ENCODE measurements at regions not wholly inside any gene's neighbourhood (a gene's known extent, or its start where the extent isn't known, plus 50 kb on each side); places are given as distances from the start of the nearest gene placed in this dataset.
"Not testable (repeated sequence)": the region's sequence is repeated elsewhere in the genome, so short reads cannot be mapped to it uniquely, and the experiment has no call there.

DNA sequence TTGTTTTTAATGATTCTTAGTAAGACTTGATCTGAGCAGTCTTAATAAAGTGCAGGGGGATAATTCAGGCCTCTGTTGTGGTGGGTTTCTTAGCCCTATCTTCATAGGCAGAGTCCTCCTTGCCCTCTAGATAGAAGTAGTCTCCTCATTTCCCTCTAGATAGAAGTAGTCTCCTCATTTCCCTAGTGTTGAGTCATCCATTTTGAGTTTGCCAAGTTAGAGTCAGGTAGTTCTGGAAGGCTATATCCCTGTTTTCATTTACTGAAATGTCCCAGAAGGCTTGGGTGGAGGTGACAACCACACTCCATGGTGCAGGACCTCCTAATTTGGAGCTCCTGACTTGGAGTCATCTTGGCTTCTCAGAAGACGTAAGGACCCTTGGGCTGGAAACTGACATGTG, 384.6 kb downstream of the MLLT3 start:
- Histone ChIP-seq H3K36me3 (ENCODE audit: insufficient read depth, low read length) (no peaks in the 10 kb centered on the region), H3K4me1 (ENCODE audit: insufficient read depth, low read length) (no peaks in the 10 kb centered on the region), H3K9ac (ENCODE audit: low read length) (no peak overlapping the region), H3K9me3 (ENCODE audit: low read length) (no peaks in the 10 kb centered on the region), H3K27ac (ENCODE audit: low read depth, low read length) (no peak overlapping the region), H3K4me3 (ENCODE audit: low read depth in 1 of 2, low read length in 2 of 2) (no peak overlapping the region), H3K27me3 (ENCODE audit: control insufficient read depth in 1 of 2, insufficient read depth in 2 of 2, low read length in 2 of 2) (no peaks in the 10 kb centered on the region)

- Histone ChIP-seq H3K4me1 (ENCODE audit: insufficient read depth, low read length) (no peaks in the 10 kb centered on the region), H3K9me3 (ENCODE audit: low read length) (no peaks in the 10 kb centered on the region), H3K27ac (ENCODE audit: low read depth, low read length) (no peak overlapping the region), H3K27me3 (ENCODE audit: control insufficient read depth in 1 of 2, insufficient read depth in 2 of 2, low read length in 2 of 2) (no peaks in the 10 kb centered on the region), H3K36me3 (ENCODE audit: insufficient read depth, low read length) (no peaks in the 10 kb centered on the region), H3K4me3 (ENCODE audit: low read depth in 1 of 2, low read length in 2 of 2) (no peak overlapping the region), H3K9ac (ENCODE audit: low read length) (no peak overlapping the region)
Observed at GRCh38 chr9:20236676-20237075, 385.6 kb downstream of the MLLT3 start.

GRCh38 chr9:20235206-20235605, 387.1 kb downstream of the MLLT3 start:
- not testable (repeated sequence) for H3K4me1 ChIP-seq (ENCODE audit: insufficient read depth, low read length); H3K4me3 ChIP-seq (ENCODE audit: low read depth in 1 of 2, low read length in 2 of 2); H3K9me3 ChIP-seq (ENCODE audit: low read length); H3K9ac ChIP-seq (ENCODE audit: low read length); H3K36me3 ChIP-seq (ENCODE audit: insufficient read depth, low read length); H3K27ac ChIP-seq (ENCODE audit: low read depth, low read length); H3K27me3 ChIP-seq (ENCODE audit: control insufficient read depth in 1 of 2, insufficient read depth in 2 of 2, low read length in 2 of 2)

GRCh38 chr9:20228096-20228495, 394.2 kb downstream of the MLLT3 start:
- H3K9ac ChIP-seq (ENCODE audit: low read length), result no peak overlapping the region
- H3K27me3 ChIP-seq (ENCODE audit: control insufficient read depth in 1 of 2, insufficient read depth in 2 of 2, low read length in 2 of 2), result no peaks in the 10 kb centered on the region
- no peaks in the 10 kb centered on the region for H3K36me3 ChIP-seq (ENCODE audit: insufficient read depth, low read length)
- no peaks in the 10 kb centered on the region for H3K4me1 ChIP-seq (ENCODE audit: insufficient read depth, low read length)
- no peak overlapping the region for H3K27ac ChIP-seq (ENCODE audit: low read depth, low read length)
- no peaks in the 10 kb centered on the region for H3K9me3 ChIP-seq (ENCODE audit: low read length)
- no peak overlapping the region for H3K4me3 ChIP-seq (ENCODE audit: low read depth in 1 of 2, low read length in 2 of 2)

GRCh38 chr9:20227166-20227874, 395.0 kb downstream of the MLLT3 start:
- no peak overlapping the region for H3K27ac ChIP-seq (ENCODE audit: low read depth, low read length)
- H3K9ac ChIP-seq (ENCODE audit: low read length), result no peak overlapping the region
- no peaks in the 10 kb centered on the region for H3K4me1 ChIP-seq (ENCODE audit: insufficient read depth, low read length)
- H3K9me3 ChIP-seq (ENCODE audit: low read length), result no peaks in the 10 kb centered on the region
- H3K27me3 ChIP-seq (ENCODE audit: control insufficient read depth in 1 of 2, insufficient read depth in 2 of 2, low read length in 2 of 2), result no peaks in the 10 kb centered on the region
- no peaks in the 10 kb centered on the region for H3K36me3 ChIP-seq (ENCODE audit: insufficient read depth, low read length)
- H3K4me3 ChIP-seq (ENCODE audit: low read depth in 1 of 2, low read length in 2 of 2), result no peak overlapping the region

DNA sequence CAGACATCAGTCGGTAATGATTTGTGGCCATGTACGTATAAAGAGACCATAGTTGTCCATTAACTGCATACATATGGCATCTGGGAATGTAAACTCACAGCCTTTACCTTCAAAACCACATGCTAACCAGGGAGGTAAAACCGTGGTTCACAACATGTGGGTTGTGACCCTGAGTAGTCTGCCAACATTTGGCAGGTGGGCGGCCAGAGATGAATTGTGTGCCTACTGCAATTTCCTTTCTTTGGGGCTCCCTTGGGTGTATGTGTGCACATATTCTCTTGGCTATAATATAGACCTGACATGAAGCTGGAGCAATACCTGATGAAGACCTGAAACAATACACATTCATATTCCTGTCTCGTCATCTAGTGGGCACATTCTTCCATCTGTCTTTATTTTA, 396.0 kb downstream of the MLLT3 start:
- Histone ChIP-seq H3K4me1 (ENCODE audit: insufficient read depth, low read length) (no peaks in the 10 kb centered on the region), H3K9ac (ENCODE audit: low read length) (no peak overlapping the region), H3K27me3 (ENCODE audit: control insufficient read depth in 1 of 2, insufficient read depth in 2 of 2, low read length in 2 of 2) (no peaks in the 10 kb centered on the region), H3K27ac (ENCODE audit: low read depth, low read length) (no peak overlapping the region), H3K4me3 (ENCODE audit: low read depth in 1 of 2, low read length in 2 of 2) (no peak overlapping the region), H3K36me3 (ENCODE audit: insufficient read depth, low read length) (no peaks in the 10 kb centered on the region), H3K9me3 (ENCODE audit: low read length) (no peaks in the 10 kb centered on the region)

DNA sequence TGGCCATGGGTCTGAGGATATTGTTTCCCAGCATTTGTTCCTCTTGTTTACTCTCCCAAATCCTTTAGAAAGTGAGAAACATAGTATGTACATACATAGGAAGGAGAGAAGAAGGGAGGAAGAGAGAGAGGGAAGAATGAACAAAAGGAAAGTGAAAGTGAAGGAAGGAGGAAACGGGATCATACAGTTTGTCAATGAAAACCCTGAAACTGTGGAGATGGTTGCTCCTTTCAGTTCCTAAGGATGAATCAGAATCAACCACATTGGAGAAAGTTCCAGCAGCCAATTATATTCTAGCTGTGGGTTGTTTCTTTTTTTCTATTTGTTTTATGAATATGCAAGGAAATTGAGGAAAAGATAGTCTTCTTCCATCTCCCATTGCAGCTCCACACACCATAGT, 396.5 kb downstream of the MLLT3 start:
- Histone ChIP-seq H3K27me3 (ENCODE audit: control insufficient read depth in 1 of 2, insufficient read depth in 2 of 2, low read length in 2 of 2) (no peaks in the 10 kb centered on the region), H3K9ac (ENCODE audit: low read length) (no peak overlapping the region), H3K4me3 (ENCODE audit: low read depth in 1 of 2, low read length in 2 of 2) (no peak overlapping the region), H3K9me3 (ENCODE audit: low read length) (no peaks in the 10 kb centered on the region), H3K4me1 (ENCODE audit: insufficient read depth, low read length) (no peaks in the 10 kb centered on the region), H3K36me3 (ENCODE audit: insufficient read depth, low read length) (no peaks in the 10 kb centered on the region), H3K27ac (ENCODE audit: low read depth, low read length) (no peak overlapping the region)

DNA sequence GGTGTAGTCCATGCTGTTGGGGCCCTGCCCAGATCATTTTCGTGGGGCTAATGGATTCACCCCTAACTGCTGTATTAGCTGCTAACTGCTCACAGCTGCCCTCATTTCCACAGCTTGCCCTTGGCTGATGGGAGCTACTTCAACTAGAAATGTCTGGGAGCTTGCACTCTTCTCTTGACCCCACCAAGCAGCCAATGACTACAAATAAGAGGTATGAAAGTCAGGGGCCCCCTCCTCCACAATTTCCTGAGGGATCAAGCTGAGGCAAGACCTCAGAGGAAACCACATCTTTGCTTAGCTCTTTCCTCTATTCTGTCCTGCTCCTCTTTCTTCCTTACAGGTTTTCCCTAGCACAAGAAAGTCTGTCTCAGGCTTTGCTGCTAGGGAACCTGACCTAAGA, 397.5 kb downstream of the MLLT3 start:
- Histone ChIP-seq H3K4me1 (ENCODE audit: insufficient read depth, low read length) (no peaks in the 10 kb centered on the region), H3K36me3 (ENCODE audit: insufficient read depth, low read length) (no peaks in the 10 kb centered on the region), H3K4me3 (ENCODE audit: low read depth in 1 of 2, low read length in 2 of 2) (no peak overlapping the region), H3K27me3 (ENCODE audit: control insufficient read depth in 1 of 2, insufficient read depth in 2 of 2, low read length in 2 of 2) (no peaks in the 10 kb centered on the region), H3K9me3 (ENCODE audit: low read length) (no peaks in the 10 kb centered on the region), H3K27ac (ENCODE audit: low read depth, low read length) (no peak overlapping the region), H3K9ac (ENCODE audit: low read length) (no peak overlapping the region)

DNA sequence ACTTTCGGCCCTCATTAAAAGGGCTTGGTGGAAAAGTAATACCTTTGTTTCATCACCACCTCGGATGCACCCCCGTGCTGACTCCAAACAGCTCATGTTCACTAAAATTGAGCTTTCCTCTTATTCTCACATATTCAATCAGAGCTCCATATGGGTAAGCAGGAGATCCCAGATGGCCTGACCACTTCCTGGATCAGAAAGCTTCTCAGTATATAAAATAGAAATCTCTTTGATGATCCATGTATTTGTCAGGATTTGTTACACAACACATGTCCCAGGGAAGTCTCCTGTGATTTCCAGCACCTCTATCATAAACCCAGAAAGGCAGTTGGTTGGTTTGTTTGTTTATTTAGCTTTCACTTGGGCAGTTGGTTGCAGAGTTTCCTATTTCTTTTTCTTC, 402.0 kb downstream of the MLLT3 start:
- Histone ChIP-seq H3K27ac (ENCODE audit: low read depth, low read length) (no peak overlapping the region), H3K9me3 (ENCODE audit: low read length) (no peaks in the 10 kb centered on the region), H3K4me1 (ENCODE audit: insufficient read depth, low read length) (no peaks in the 10 kb centered on the region), H3K9ac (ENCODE audit: low read length) (no peak overlapping the region), H3K4me3 (ENCODE audit: low read depth in 1 of 2, low read length in 2 of 2) (no peak overlapping the region), H3K36me3 (ENCODE audit: insufficient read depth, low read length) (no peaks in the 10 kb centered on the region), H3K27me3 (ENCODE audit: control insufficient read depth in 1 of 2, insufficient read depth in 2 of 2, low read length in 2 of 2) (no peaks in the 10 kb centered on the region)

DNA sequence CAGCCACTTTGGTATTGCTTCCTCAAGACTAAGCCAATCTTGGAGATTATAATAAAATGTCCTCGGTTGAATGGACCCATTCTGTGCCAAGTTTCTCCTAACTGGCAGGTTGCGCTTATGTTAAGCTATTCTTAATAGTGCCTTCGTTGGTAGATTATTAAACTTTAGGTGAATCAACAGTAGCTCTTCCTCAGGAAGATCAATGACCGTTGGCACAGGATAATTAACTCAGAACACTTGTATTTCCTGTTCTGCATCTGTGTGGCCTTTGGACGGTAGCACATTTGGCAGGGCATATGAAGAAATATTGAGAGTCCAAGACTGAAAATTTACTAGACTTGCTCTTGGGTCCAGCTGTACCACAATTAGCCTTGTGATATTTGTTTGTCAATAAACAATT, 402.9 kb downstream of the MLLT3 start:
- Histone ChIP-seq H3K27ac (ENCODE audit: low read depth, low read length) (no peak overlapping the region), H3K9ac (ENCODE audit: low read length) (no peak overlapping the region)

GRCh38 chr9:20217596-20217995, 404.7 kb downstream of the MLLT3 start:
- no peak overlapping the region for H3K4me3 ChIP-seq (ENCODE audit: low read depth in 1 of 2, low read length in 2 of 2)
- no peaks in the 10 kb centered on the region for H3K9me3 ChIP-seq (ENCODE audit: low read length)
- no peaks in the 10 kb centered on the region for H3K4me1 ChIP-seq (ENCODE audit: insufficient read depth, low read length)
- no peaks in the 10 kb centered on the region for H3K36me3 ChIP-seq (ENCODE audit: insufficient read depth, low read length)
- H3K27me3 ChIP-seq (ENCODE audit: control insufficient read depth in 1 of 2, insufficient read depth in 2 of 2, low read length in 2 of 2), result no peaks in the 10 kb centered on the region
- no peak overlapping the region for H3K9ac ChIP-seq (ENCODE audit: low read length)
- H3K27ac ChIP-seq (ENCODE audit: low read depth, low read length), result no peak overlapping the region

More for the DNA sequence above, 402.9 kb downstream of the MLLT3 start:
- no peaks in the 10 kb centered on the region for H3K4me1 ChIP-seq (ENCODE audit: insufficient read depth, low read length)
- no peaks in the 10 kb centered on the region for H3K27me3 ChIP-seq (ENCODE audit: control insufficient read depth in 1 of 2, insufficient read depth in 2 of 2, low read length in 2 of 2)
- no peaks in the 10 kb centered on the region for H3K9me3 ChIP-seq (ENCODE audit: low read length)
- no peak overlapping the region for H3K4me3 ChIP-seq (ENCODE audit: low read depth in 1 of 2, low read length in 2 of 2)
- no peaks in the 10 kb centered on the region for H3K36me3 ChIP-seq (ENCODE audit: insufficient read depth, low read length)

GRCh38 chr9:20216438-20216837, 405.9 kb downstream of the MLLT3 start:
- Histone ChIP-seq H3K9me3 (ENCODE audit: low read length) (no peaks in the 10 kb centered on the region), H3K9ac (ENCODE audit: low read length) (no peak overlapping the region), H3K36me3 (ENCODE audit: insufficient read depth, low read length) (no peaks in the 10 kb centered on the region), H3K4me3 (ENCODE audit: low read depth in 1 of 2, low read length in 2 of 2) (no peak overlapping the region), H3K4me1 (ENCODE audit: insufficient read depth, low read length) (no peaks in the 10 kb centered on the region), H3K27me3 (ENCODE audit: control insufficient read depth in 1 of 2, insufficient read depth in 2 of 2, low read length in 2 of 2) (no peaks in the 10 kb centered on the region), H3K27ac (ENCODE audit: low read depth, low read length) (no peak overlapping the region)
